Thyroid gland (tissue), 4 donors: ENCODE measurements at regions not wholly inside any gene's neighbourhood (a gene's known extent, or its start where the extent isn't known, plus 50 kb on each side); places are given as distances from the start of the nearest gene placed in this dataset.

ENCODE experiments used
- CTCF ChIP-seq, 6 experiments: fragments of 200-600 bp in 3 of 6; fragments of 450-650 bp in 3 of 6; sonication (generic) in 3 of 6; IDR thresholded peaks; one replicate each; pipeline ENCODE4 v1.5.1; 2016 to 2019; ENCODE audit warnings: antibody characterized with exemption in 6 of 6, mild to moderate bottlenecking in 2 of 6, inconsistent platforms in 1 of 6, moderate library complexity in 1 of 6
- POLR2A ChIP-seq, 2 donors: fragments of 450-650 bp; IDR thresholded peaks; one replicate each; pipeline ENCODE4 v1.6.1; 2017; ENCODE audit warnings: antibody characterized with exemption in 2 of 2, mild to moderate bottlenecking in 2 of 2, moderate library complexity in 1 of 2

GRCh38 chr7:21108182-21108581 is 319.7 kb upstream of the SP4 start:
- TF ChIP-seq CTCF (IDR thresholded peaks at IDR 0.05) (no peak), POLR2A (IDR thresholded peaks at IDR 0.05) (no peak)
